ENCODE measurements at regions not wholly inside any gene's neighbourhood (a gene's known extent, or its start where the extent isn't known, plus 50 kb on each side); places are given as distances from the start of the nearest gene placed in this dataset.

- TF ChIP-seq POLR2A (IDR thresholded peaks at IDR 0.05; ENCODE audit: low read depth, low read length) = no peak
- TF ChIP-seq POLR2AphosphoS5 (IDR thresholded peaks at IDR 0.05; ENCODE audit: low read depth, low read length) = no peak
Measured at GRCh38 chr5:62051747-62052146, 254.3 kb upstream of the KIF2A start.
